Thyroid gland (tissue), 4 donors: ENCODE measurements at regions not wholly inside any gene's neighbourhood (a gene's known extent, or its start where the extent isn't known, plus 50 kb on each side); places are given as distances from the start of the nearest gene placed in this dataset.

Source experiments
- POLR2A ChIP-seq, 2 donors: fragments of 450-650 bp; IDR thresholded peaks; one replicate each; pipeline ENCODE4 v1.6.1; 2017; ENCODE audit warnings: antibody characterized with exemption in 2 of 2, mild to moderate bottlenecking in 2 of 2, moderate library complexity in 1 of 2
- TF ChIP-seq, protein P1 (sequence below), 6 experiments: fragments of 200-600 bp in 3 of 6; fragments of 450-650 bp in 3 of 6; sonication (generic) in 3 of 6; IDR thresholded peaks; one replicate each; pipeline ENCODE4 v1.5.1; 2016 to 2019; ENCODE audit warnings: antibody characterized with exemption in 6 of 6, mild to moderate bottlenecking in 2 of 6, inconsistent platforms in 1 of 6, moderate library complexity in 1 of 6

DNA sequence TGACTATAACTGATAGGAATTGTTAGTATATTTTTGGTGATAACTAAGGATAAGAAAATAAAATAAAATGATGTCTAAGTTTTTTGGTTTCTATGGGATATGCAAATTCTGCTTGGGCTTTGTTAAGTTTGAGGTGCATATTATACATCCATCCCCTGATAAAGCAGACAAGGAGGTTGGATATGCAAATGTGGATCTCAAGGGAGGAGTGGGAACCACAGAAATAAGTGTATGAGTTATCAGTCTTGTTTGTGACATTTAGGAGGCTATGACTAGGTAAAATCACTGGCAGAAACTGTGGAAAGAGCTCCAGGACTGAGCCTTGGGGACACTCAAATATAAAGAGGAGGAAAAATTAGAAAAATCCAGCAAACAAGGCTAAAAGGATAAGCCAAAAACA is 719.4 kb downstream of the RERGL start:
- no peak for TF ChIP-seq POLR2A (IDR thresholded peaks at IDR 0.05)
- TF ChIP-seq, protein P1, sequence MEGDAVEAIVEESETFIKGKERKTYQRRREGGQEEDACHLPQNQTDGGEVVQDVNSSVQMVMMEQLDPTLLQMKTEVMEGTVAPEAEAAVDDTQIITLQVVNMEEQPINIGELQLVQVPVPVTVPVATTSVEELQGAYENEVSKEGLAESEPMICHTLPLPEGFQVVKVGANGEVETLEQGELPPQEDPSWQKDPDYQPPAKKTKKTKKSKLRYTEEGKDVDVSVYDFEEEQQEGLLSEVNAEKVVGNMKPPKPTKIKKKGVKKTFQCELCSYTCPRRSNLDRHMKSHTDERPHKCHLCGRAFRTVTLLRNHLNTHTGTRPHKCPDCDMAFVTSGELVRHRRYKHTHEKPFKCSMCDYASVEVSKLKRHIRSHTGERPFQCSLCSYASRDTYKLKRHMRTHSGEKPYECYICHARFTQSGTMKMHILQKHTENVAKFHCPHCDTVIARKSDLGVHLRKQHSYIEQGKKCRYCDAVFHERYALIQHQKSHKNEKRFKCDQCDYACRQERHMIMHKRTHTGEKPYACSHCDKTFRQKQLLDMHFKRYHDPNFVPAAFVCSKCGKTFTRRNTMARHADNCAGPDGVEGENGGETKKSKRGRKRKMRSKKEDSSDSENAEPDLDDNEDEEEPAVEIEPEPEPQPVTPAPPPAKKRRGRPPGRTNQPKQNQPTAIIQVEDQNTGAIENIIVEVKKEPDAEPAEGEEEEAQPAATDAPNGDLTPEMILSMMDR (IDR thresholded peaks at IDR 0.05): no peak
